ENCODE measurements at regions not wholly inside any gene's neighbourhood (a gene's known extent, or its start where the extent isn't known, plus 50 kb on each side); places are given as distances from the start of the nearest gene placed in this dataset.

DNA sequence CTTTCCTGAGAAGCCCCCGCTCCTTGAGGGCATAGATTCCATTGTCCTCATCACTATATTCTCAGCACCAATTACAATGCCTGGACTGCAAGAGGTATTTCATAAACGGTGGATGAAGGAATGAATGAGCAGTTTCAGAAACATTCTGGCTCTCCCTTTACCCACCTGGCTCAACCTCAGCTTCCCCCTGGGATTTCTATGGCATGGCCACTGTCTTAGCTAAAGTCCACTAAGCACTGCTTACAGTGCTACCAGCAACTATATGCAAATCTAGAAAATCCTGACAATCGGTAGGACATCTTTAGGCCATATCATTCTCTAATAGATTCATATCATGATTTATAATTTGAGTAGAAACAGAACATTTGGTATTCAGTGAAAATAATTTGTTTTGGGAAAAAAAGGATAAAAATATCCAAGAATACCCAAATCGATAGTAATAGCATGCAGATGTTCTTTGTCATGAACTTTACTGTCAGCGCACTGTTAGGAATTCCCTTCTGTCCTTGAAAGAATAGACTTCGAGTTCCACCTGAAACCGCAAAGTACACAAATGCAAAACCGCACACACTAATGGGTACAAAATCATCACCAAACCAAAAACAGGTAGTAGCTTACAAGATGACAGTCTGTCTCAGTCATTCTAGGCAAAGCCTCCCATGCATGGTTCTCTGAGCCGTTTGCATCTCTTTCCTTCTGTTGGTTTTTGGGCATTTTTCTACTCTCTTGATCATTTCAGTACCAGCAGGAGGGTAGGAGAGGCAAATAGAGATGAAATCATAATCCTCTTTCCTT lies 303.6 kb upstream of the ID2 start:
- no peak for TF ChIP-seq POLR2AphosphoS5 (IDR thresholded peaks at IDR 0.05)
- TF ChIP-seq, protein P1, sequence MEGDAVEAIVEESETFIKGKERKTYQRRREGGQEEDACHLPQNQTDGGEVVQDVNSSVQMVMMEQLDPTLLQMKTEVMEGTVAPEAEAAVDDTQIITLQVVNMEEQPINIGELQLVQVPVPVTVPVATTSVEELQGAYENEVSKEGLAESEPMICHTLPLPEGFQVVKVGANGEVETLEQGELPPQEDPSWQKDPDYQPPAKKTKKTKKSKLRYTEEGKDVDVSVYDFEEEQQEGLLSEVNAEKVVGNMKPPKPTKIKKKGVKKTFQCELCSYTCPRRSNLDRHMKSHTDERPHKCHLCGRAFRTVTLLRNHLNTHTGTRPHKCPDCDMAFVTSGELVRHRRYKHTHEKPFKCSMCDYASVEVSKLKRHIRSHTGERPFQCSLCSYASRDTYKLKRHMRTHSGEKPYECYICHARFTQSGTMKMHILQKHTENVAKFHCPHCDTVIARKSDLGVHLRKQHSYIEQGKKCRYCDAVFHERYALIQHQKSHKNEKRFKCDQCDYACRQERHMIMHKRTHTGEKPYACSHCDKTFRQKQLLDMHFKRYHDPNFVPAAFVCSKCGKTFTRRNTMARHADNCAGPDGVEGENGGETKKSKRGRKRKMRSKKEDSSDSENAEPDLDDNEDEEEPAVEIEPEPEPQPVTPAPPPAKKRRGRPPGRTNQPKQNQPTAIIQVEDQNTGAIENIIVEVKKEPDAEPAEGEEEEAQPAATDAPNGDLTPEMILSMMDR (IDR thresholded peaks at IDR 0.05; ENCODE audit: poor library complexity, severe bottlenecking) = no peak
- TF ChIP-seq EZH2 (IDR thresholded peaks at IDR 0.05; ENCODE audit: borderline replicate concordance, insufficient read depth, low read length, poor library complexity, severe bottlenecking) = no peak
- no peak for TF ChIP-seq RAD21 (conservative IDR thresholded peaks at IDR 0.05)
- TF ChIP-seq, protein P2, sequence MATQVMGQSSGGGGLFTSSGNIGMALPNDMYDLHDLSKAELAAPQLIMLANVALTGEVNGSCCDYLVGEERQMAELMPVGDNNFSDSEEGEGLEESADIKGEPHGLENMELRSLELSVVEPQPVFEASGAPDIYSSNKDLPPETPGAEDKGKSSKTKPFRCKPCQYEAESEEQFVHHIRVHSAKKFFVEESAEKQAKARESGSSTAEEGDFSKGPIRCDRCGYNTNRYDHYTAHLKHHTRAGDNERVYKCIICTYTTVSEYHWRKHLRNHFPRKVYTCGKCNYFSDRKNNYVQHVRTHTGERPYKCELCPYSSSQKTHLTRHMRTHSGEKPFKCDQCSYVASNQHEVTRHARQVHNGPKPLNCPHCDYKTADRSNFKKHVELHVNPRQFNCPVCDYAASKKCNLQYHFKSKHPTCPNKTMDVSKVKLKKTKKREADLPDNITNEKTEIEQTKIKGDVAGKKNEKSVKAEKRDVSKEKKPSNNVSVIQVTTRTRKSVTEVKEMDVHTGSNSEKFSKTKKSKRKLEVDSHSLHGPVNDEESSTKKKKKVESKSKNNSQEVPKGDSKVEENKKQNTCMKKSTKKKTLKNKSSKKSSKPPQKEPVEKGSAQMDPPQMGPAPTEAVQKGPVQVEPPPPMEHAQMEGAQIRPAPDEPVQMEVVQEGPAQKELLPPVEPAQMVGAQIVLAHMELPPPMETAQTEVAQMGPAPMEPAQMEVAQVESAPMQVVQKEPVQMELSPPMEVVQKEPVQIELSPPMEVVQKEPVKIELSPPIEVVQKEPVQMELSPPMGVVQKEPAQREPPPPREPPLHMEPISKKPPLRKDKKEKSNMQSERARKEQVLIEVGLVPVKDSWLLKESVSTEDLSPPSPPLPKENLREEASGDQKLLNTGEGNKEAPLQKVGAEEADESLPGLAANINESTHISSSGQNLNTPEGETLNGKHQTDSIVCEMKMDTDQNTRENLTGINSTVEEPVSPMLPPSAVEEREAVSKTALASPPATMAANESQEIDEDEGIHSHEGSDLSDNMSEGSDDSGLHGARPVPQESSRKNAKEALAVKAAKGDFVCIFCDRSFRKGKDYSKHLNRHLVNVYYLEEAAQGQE (IDR thresholded peaks at IDR 0.05; ENCODE audit: borderline replicate concordance) = no peak
- TF ChIP-seq TAF1 (IDR thresholded peaks at IDR 0.05; ENCODE audit: low read depth) = no peak
- TF ChIP-seq MXI1 (conservative IDR thresholded peaks at IDR 0.05; ENCODE audit: poor library complexity, severe bottlenecking) = no peak
- TF ChIP-seq EP300 (conservative IDR thresholded peaks at IDR 0.05; ENCODE audit: poor library complexity, severe bottlenecking) = no peak
- no peak for TF ChIP-seq SMC3 (conservative IDR thresholded peaks at IDR 0.05; ENCODE audit: poor library complexity)

All from neural cell (in vitro differentiated cells).